ENCODE measurements at regions not wholly inside any gene's neighbourhood (a gene's known extent, or its start where the extent isn't known, plus 50 kb on each side); places are given as distances from the start of the nearest gene placed in this dataset.

DNA sequence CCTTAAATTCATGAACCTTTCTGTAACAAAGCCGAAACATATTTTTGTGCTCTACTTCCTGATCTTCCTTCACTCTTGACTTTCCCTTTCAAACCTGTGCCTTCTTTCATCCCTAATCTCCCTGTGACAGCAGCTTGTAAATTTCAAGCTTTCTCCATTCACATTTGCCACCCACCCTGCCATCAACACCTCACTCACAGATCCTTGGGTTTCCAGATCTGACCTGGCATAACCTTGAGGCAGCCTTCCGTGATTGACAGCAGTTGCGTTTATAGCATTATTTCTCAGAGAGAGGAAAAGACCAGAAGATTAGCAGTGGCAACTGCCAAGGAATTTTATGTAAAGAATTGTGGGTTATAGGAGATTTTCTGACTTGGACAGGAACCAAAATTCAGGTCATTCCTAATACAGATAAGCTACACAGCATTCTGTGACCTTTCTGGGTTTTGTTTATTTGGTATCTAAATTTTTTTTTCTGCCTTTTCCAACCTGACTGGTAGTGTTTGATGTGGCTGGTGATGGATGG lies 260.0 kb downstream of the NR2F1-AS1 start:
- no peak overlapping the region for H3K4me3 ChIP-seq (ENCODE audit: low read depth, low read length)
- TF ChIP-seq, protein P1, sequence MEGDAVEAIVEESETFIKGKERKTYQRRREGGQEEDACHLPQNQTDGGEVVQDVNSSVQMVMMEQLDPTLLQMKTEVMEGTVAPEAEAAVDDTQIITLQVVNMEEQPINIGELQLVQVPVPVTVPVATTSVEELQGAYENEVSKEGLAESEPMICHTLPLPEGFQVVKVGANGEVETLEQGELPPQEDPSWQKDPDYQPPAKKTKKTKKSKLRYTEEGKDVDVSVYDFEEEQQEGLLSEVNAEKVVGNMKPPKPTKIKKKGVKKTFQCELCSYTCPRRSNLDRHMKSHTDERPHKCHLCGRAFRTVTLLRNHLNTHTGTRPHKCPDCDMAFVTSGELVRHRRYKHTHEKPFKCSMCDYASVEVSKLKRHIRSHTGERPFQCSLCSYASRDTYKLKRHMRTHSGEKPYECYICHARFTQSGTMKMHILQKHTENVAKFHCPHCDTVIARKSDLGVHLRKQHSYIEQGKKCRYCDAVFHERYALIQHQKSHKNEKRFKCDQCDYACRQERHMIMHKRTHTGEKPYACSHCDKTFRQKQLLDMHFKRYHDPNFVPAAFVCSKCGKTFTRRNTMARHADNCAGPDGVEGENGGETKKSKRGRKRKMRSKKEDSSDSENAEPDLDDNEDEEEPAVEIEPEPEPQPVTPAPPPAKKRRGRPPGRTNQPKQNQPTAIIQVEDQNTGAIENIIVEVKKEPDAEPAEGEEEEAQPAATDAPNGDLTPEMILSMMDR (IDR thresholded peaks at IDR 0.05; ENCODE audit: low read depth, low read length): no peak

DNA sequence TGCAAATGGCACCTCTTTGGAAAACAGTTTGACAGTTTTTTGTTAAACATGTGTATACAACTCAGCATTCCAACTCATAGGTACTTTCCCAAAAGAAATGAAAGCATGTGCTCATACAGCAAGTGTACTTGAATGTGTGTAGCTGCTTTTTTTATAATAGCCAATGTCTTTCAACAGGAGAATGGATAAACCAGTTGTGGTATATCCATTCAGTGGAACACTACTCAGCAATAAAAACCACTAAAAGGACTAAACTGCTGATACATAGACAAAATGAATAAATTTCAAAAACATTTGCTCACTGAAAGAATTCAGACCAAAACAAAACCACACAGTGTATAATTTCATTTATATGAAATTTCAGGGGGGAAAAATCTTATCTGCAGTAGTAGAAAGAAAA lies 267.3 kb downstream of the NR2F1-AS1 start:
- H3K4me3 ChIP-seq (ENCODE audit: low read depth, low read length): no peak overlapping the region
- TF ChIP-seq, protein P1 (IDR thresholded peaks at IDR 0.05; ENCODE audit: low read depth, low read length): no peak

DNA sequence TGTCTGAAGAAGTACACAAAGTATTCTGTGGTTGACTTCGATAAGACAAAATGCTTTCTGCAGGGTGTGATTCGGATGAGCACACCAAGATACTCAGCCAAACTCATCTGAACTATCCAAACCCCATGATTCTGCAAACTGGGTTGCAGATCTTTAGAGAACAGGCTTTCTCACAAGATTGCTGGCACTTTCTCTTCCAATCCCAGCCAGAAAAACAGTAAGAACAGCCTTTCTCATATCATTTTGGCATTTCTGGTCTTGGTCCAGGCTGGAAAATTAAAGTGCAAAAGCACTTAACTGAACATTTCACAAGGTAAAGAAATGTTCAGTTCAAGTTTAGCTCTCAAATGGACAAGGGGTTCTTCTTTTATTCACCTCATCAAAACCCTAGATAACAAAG lies 269.1 kb downstream of the NR2F1-AS1 start:
- TF ChIP-seq, protein P1 (IDR thresholded peaks at IDR 0.05; ENCODE audit: low read depth, low read length): no peak
- no peak overlapping the region for H3K4me3 ChIP-seq (ENCODE audit: low read depth, low read length)

DNA sequence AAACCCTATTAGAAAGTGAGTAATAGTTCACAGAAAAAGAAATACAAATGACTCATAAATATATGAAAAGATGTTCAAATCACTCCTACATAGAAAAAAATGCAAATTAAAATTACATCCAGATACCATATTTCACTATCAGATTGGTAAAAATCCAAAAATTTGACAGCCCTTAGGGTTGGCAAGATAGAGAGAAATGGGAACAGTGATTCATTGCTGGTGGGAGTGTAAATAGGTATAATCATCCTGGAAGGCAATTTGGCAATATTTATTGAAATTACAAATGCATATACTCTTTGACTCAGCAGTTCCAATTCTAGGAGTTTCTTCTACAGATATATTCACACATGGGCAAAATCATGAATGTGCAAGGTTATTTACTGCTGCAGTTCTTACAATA lies 273.5 kb downstream of the NR2F1-AS1 start:
- TF ChIP-seq, protein P1 (IDR thresholded peaks at IDR 0.05; ENCODE audit: low read depth, low read length): no peak
- no peak overlapping the region for H3K4me3 ChIP-seq (ENCODE audit: low read depth, low read length)

DNA sequence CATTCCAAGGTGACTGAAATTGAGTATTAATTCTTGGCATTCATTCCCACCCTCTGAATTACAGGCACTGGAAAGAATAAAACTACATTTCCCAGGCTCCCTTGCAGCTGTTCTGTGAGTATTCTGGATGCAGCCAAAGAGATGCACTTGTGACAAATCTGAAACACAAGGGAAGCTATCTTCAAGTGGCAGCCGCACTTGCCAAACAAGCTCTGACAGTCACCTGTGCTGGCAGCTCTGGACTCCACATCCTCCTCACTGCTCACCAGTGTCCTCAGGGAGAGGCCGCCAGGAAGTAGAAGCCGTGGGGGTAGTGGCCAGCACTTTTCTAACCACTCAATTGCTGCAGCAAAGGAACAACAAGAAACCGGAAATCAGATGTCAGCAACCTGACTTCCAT lies 275.0 kb downstream of the NR2F1-AS1 start:
- no peak overlapping the region for H3K4me3 ChIP-seq (ENCODE audit: low read depth, low read length)
- TF ChIP-seq, protein P1 (IDR thresholded peaks at IDR 0.05; ENCODE audit: low read depth, low read length): no peak

DNA sequence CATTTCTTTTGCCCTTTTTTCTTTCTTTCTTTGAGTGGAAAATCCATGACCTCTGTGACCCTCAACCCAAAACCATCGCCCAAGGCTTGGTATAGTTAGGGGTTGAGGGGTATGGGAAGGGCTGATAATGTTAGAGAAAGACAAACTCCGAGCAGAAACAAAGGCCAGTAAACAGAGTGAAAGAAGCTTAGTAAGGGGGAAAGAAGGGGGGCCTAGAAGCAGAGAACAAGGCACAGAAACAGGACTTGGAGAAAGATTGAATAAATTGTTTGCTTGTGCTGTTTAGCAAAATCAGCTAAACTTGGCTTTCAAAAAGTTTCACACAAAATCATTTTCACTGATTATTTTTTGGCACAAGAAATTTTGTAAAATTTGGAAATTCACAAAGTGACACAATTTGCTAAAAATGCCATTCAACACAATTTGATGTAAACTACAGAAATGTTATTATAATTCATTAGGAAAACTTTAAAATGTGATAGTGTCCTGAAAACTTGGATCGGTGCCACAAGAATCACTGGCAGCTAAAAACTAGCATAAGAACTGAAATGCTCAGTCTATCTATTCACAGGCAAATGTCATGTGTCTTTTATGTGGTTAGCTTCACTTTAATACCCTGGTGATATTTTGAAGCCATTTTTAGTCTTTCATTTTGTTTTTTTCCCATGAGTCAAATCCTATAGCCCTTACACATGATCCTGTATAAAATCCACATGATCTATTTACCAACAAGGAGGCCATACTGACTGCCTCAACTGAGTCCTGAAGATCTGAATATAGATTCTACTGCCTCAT lies 276.4 kb downstream of the NR2F1-AS1 start:
- H3K4me3 ChIP-seq (ENCODE audit: low read depth, low read length): no peak overlapping the region
- TF ChIP-seq, protein P1 (IDR thresholded peaks at IDR 0.05; ENCODE audit: low read depth, low read length): no peak

DNA sequence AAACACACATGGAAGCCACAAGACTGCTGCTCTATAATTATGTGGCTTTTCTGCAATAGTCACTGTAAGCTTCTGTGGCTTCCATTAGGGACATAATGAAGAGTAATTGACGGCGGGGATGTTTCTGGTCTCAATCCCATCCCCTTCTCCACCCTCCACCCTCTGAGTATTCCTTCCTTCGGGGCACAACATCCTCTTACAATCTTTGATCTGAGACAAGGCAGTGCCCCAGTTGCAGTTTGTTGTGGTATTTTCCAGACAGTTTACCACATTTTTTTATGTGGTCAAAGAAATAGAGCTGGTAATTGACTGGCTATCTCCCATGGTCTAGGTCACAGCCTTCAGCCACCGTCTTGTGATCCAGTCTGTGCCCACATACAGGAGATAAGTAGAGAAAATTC lies 277.7 kb downstream of the NR2F1-AS1 start:
- no peak overlapping the region for H3K4me3 ChIP-seq (ENCODE audit: low read depth, low read length)
- TF ChIP-seq, protein P1 (IDR thresholded peaks at IDR 0.05; ENCODE audit: low read depth, low read length): no peak

Data from WI38 (cell line).